ENCODE measurements at regions not wholly inside any gene's neighbourhood (a gene's known extent, or its start where the extent isn't known, plus 50 kb on each side); places are given as distances from the start of the nearest gene placed in this dataset.
"Not testable (repeated sequence)": the region's sequence is repeated elsewhere in the genome, so short reads cannot be mapped to it uniquely, and the experiment has no call there.

DNA sequence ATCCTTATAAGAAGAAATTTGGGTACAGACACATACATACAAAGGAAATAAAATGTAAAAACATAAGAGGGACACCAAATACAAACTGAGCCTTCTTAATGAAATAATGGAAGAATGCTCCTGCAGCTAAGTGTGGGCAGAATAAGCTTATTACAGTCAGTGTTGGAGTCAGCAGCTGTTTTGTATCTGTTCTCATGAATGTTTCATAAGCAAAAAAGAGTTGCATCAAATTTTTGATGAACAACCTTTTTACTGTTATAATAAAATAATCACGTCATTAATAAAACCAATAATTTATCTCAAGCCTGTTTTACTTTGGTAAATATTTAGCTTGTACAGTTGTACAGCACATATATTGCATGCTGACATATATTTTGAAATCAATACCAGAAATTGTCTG lies 545.6 kb downstream of the LRRC70 start:
- no peak for DNase-seq (ENCODE audit: low spot score)

DNA sequence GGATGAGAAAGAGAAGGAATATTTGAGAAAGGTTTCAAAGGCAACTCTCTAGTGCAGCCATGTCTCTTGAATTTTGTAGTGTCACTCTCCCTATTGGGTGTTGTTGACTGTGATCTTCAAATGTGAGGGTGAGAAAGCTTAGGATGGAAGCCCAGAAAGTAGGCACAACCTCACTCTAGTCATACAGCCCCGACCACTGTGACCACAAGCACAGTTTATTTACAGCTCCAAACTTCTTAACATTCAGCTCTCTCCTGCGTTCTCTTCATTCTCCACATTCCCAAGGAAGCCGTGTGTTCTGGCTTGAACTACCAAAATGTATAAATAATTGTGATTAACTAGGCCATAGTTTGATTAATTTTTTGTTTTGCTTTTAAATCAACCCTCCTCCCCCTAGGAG lies 542.9 kb downstream of the LRRC70 start:
- DNase-seq (ENCODE audit: low spot score), result no peak

DNA sequence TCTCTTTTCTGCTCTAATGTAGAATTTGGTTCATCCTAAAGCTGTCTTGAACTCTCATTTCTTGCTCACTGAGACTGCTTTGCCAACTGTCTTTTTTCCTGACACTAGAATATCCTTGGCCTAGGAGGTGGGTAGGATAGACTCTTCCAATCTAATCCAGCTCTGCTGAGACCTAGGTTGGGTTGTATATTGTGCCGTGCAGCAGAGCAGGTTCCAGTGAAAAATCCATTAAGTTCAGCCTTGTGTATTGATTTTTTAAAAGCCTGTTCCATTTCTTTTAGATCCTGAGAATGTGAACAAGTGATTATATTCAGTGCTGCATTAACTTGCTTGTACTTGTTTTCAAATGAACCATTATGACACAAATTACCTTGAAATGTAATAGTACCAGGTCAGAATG lies 539.6 kb downstream of the LRRC70 start:
- no peak for DNase-seq (ENCODE audit: low spot score)

DNA sequence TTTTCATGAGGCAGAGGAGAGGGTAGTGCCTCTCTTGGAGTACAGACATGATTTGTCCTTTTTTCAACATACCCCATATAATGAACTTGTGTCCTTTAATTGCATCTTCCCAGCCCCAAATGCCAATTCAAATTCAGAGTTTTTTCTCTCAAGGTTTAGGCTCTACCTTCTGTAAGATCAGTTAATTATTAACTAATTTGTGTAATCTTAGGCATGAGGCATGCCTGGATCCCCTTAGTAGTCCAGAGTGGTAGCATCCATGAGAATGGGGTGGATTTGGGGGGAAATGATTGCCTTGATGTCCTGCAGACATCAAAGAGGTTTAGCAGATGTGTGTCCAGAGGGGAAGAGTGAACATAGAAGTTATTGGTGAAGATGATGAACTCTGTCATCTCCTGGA lies 533.3 kb downstream of the LRRC70 start:
- DNase-seq (ENCODE audit: low spot score), result no peak

DNA sequence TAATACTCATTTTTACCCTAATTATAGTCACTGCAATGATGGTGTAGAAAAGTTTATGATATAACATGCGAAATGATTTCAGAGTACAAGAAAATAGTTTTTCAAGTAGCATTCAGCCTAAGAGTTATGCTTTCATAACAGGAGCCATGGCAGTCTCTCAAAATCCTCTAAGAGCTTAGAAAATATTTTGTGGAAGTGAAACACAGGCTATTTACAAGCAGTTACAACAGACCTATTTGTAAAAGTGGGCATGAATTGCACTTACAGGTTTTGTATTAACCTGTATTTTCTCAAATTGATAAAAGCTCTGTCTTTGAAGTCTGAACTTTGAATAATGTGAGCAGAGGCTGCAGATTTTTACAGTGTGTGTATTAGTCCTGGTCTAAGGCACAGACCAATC lies 523.3 kb downstream of the LRRC70 start:
- no peak for DNase-seq (ENCODE audit: low spot score)

DNA sequence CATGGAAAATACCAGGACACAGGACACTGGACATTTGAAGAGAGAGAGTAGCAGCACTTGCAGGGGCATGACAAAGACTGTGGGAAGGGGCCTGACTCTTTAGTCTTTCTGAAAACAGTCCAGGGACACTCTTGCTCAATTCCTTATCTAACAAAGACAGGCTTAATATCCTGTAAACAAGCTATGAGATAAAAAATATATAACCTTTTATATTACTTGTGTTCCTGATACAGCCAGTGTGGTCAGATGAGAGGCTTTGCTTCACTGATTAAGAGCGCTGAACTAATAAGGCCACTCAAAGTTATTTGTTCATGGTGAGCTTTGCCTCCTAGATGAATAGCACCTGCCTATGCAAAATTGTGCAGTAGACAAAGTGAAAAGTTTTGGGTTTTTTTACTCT lies 518.7 kb downstream of the LRRC70 start:
- DNase-seq (ENCODE audit: low spot score), result no peak

DNA sequence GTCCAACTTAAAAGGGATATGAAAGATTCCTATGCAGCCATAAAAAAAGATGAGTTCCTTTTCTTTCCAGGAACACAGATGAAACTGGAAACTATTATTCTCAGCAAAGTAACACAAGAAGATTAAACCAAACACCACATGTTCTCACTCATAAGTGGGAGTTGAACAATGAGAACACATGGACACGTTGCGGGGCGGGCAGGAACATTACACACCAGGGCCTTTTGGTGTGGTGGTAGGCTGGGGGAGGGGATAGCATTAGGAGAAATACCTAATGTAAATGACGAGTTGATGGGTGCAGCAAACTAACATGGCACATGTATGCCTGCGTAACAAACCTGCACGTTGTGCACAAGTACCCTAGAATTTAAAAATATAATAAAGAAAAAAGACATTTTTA lies 516.1 kb downstream of the LRRC70 start:
- DNase-seq (ENCODE audit: low spot score), result no peak

DNA sequence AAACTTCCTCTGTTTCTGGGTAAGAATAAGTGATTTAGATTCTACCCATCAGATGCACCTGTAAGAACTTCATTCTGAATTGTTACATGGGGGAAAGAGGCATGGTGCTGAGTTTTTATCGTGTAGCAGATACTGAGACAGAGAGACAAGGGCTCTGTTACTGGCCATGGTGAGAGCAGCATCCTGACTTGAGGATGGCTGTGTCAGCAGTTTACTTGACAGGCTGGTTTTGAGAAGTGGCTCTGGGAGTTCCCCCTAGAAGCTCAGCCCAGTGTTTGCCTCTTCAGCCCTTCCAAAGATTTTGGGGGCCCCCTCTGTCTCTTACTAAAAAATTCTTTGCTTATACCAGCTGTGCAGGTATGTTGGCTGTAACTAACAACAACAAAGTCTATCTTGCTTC lies 510.5 kb downstream of the LRRC70 start:
- DNase-seq (ENCODE audit: low spot score), result no peak

DNA sequence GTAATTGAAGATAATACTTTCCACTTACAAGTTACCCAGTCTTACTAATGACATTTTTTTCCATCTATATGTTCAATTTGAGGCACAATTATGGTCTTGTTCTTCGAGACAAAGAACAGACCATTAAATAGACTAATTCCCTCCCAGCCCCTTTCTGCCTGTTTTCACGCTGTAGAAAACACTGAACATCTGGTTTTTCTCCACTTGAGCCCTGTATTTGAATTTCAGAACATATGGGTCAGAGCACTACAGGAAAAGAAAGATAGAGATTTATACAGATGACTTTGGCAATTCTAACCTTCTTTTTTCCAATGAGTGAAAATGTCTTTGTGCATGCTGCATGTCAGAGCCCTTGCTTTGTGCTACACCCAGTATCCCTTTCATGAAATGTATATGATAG lies 506.9 kb downstream of the LRRC70 start:
- DNase-seq (ENCODE audit: low spot score), result no peak

DNA sequence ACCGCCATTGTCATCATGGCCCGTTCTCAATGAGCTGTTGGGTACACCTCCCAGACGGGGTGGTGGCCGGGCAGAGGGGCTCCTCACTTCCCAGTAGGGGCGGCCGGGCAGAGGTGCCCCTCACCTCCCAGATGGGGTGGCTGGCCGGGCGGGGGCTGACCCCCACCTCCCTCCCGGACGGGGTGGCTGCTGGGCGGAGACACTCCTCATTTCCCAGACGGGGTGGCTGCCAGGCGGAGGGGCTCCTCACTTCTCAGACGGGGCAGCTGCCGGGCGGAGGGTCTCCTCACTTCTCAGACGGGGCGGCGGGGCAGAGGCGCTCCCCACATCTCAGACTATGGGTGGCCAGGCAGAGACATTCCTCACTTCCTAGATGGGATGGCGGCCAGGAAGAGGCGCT lies 505.1 kb downstream of the LRRC70 start:
- not testable (repeated sequence) for DNase-seq (ENCODE audit: low spot score)

DNA sequence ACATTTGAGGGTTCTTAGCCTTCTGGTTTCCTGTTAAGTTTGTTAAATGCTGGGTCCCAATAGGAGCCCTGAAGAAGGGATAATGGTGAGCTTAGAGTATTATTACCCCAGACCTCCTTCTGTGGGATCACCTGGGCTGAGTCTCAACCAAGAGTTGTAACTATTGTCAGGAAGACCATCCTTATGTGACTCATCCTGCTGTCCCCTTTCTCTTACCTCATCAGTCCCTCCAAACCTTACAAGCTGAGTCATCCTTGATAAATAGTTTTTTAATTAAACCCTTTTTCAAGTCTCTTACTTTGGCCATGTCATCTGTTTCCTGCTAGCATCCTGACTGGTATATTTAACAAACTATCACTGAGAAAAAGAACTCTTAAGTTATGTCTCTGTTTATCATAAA lies 502.8 kb downstream of the LRRC70 start:
- DNase-seq (ENCODE audit: low spot score), result no peak

DNA sequence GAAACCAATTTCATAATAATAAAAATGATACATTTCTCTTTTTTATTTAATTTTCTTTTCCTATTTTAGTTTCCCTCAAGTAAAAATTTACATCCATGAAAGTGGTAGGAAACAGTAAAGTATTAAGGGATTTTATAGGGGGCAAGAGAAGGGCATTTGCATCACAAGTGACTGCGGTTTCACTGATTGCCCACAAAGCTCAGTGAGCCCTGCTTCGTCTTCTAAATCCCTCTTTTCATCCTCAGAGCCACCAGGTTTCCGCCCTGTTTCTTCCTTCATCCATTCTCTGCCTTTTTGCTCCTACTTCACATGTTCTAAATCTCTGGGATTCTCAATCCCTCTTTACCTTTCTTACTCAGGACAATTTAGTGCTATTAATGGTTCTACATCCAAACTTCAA lies 491.4 kb downstream of the LRRC70 start:
- DNase-seq (ENCODE audit: low spot score), result no peak

DNA sequence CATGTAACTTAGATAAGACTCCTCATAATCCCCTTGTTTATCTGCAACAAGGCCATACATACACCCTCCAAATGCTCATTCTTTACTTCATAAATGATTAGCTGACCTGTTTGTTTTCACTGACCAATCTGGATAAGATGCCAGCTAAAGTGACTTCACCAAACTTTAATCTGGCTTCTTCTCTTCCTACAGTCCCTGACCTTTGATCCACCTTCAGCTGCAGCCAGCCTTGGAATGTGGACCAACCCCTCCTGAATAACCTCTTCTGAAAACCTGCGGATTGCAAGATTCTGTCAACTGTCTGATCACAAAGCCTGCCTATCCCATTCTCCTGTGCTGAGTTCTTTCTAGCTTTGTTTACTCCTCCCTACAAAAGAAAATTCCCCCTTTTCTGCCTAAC lies 476.8 kb downstream of the LRRC70 start:
- peak; percentile 42 for DNase-seq (ENCODE audit: low spot score)

DNA sequence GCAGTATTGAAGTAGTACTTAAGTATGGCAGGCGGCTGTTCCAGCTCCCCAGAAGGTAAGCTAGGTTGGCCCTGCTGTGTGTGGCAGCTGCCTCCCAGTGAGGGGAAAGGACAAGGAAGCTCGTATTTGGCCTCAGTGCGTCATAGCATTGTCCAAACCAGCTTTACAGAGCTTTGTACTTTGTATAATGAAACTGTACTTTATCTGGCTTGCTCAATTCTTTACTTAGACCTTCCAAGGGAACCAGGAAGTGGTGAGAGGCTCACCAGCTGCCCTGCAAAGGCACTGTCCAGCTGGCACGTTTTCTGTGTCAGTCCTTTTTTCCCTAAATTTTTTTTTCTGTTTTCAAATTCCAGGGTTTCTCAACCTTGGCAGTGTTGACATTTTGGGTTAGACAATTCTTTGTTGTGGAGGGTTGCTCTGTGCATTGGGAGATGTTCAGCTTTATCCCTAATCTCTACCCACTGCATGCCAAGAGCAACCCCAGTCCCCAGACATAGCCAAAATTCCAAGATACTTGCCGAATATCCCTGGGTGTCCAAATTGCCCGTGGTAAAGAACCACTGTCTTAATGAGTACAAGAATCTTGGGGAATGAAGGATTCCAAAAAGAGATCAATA lies 474.5 kb downstream of the LRRC70 start:
- DNase-seq (ENCODE audit: low spot score), result no peak

DNA sequence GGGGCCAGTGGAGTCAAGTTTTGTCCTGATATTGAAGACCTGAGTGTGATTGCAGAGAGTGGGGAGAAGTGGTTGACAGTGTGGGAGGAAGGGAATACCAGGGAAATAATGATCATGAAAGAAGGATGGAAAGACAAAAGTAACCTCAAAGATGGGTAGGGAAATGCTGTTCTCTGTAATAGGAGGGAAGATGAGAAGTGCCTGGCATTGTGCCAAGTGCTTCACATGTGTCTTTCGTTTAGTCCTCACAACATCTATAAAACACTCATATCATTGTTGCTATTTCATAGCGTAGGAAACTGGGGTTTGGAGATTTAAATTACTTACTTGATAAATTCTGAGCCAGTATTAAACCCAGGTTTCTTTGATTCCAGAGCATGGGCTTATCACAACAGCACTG lies 472.3 kb downstream of the LRRC70 start:
- no peak for DNase-seq (ENCODE audit: low spot score)

DNA sequence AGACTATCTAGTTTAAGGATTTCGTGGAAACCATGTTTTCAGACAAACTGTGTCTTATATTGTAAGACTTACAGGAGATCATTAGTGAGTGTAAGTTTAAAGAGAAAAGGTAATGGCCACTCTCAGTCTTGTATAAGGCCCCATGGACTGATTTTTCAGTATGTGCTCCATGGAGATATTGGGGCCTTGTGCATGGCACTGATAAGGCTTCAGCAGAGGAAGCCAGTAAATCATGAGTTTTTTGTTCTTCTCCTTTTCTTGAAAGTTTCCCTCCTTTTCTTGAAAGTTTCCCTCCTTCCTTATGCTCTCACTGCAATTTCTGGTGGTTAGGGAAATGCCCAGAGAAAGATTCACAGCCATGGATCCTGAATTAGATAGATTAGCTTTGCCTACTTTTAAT lies 471.3 kb downstream of the LRRC70 start:
- DNase-seq (ENCODE audit: low spot score), result no peak

DNA sequence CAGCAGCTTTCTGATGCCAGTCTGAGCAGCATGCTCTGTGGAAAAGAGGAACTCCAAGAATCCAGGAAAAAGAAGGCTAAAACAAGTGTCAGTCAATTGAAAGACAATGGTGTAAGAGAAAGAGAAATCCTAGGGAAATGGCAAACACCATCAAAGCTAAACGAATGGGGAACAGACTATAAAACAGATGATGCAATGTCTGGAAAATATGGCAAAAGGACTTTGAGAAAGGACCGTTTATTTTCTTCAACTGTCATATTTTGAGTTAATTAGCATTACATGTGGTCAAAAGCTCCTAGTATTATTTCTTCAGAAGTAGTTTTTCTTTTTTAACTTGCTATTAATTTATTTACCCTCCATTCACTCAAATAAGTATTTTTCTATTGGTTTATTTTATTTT lies 465.2 kb downstream of the LRRC70 start:
- no peak for DNase-seq (ENCODE audit: low spot score)

DNA sequence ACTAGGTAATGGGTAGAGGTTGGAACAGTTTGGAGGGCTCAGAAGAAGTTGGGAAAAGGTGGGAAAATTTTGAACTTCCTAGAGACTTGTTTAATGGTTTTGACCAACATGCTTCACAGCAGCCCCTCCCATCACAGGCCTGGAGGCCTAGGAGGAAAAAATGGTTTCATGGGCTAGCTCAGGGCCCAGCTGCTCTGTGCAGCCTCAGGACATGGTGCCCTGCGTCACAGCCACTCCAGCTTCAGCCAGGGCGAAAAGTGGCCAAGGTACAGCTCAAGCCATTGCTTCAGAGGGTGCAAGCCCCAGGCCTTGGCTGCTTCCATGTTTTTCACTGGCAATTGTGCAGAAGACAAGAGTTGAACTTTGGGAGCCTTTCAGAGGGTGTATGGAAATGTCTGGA lies 453.7 kb downstream of the LRRC70 start:
- DNase-seq (ENCODE audit: low spot score), result no peak

DNA sequence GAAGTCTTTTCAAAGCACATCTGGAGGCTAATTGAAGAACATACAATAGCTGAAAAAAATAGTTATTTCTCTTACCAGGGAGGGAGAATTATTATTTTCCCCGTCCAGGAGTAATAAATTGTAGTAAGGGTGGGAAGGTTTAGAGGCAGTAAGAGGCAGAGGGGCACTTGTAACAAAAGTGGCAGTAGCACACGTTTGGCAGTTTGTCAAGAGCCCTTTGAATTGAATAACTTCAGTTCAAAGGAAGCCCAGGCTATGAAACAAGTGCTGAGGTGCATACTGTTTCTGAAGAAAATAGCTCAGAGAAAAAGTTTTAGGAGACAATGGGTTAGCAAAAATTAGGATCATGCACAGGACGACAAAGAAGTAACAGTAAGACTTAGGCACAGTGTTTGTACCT lies 451.3 kb downstream of the LRRC70 start:
- DNase-seq (ENCODE audit: low spot score), result no peak

DNA sequence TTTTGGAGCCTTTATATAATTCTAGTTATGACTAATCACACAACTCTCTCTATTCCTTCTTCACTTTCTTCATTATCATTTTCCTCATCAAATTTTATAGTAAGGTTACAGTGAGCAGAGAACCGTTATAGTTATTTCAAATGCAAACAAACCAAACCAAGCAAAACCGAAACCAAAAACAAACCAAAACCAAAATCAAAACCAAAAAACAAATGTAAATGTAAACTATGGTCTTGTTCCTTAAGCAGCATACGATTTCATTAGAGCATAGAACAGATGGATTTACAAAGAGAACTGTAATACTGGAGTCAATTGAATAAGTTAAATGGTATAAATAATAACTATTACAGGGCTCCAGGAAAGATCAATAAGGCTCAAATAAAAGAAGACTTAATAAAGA lies 447.1 kb downstream of the LRRC70 start:
- no peak for DNase-seq (ENCODE audit: low spot score)

DNA sequence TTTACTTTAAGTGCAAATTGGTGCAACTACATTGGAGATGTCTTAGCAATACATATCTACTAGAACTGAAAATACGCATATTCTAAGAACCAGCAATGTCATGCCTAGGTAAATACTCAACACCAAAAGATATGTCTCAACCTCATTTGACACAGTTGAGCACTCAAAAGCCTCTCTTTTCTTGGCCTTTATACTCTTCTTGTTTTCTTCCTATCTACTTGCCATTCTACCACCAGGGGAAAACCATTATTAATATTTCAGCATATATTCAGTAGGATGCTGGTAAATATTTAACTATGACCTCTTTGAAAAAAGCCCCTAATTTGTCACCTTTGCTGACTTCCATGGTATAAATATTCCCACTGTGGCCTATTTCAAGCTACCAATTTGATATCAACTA lies 443.8 kb downstream of the LRRC70 start:
- DNase-seq (ENCODE audit: low spot score), result no peak

DNA sequence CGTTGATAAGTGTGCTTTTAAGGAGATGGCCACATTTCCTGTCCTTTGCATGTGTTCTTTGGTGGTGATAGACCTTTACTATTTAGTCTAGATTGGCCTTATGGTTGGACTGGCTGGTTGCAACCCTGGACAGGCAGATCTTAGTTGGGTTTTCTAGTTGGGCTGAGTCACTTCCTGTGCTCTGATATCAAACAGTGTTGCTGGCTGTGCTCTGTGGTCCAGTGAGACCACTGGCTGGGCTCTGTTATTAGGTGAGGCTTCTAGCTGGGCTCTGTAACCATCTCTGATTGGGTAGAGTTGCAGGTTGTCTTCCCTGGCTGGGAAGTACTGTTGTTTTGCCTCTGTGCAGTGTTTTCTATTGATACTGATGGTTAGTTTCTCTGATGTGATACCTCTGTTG lies 432.5 kb downstream of the LRRC70 start:
- DNase-seq (ENCODE audit: low spot score), result no peak

DNA sequence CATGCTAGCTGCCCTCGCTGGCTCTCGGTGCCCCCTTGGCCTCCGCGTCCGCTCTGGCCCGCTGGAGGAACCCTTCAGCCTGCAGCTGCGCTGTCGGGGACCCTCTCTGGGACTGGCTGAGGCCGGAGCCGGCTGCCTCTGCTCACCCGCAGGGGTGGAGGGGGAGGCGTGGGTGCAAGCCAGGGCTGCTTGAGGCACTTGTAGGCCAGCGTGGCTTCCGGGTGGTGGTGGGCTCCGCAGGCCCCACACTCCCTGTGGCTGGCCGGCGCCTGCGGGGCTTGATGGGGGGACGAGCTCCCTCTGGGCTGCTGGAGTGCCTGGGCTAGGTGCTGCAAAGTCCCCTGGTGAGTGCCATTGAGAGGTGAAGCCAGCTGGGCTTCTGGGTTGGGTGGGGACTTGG lies 429.6 kb downstream of the LRRC70 start:
- no peak for DNase-seq (ENCODE audit: low spot score)

DNA sequence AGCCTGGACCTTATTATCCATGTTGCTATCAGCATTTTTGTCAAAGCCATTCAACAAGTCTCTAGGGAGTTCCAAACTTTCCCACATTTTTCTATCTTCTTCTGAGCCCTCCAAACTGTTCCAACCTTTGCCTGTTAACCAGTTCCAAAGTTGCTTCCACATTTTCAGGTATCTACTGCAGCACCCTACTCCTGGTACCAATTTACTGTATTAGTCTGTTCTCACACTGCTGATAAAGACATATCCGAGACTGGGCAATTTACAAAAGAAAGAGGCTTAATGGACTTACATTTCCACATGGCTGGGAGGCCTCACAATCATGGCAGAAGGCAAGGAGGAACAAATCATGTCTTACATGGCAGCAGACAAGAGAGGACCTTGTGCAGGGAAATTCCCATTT lies 416.2 kb downstream of the LRRC70 start:
- DNase-seq (ENCODE audit: low spot score), result not testable (repeated sequence)

DNA sequence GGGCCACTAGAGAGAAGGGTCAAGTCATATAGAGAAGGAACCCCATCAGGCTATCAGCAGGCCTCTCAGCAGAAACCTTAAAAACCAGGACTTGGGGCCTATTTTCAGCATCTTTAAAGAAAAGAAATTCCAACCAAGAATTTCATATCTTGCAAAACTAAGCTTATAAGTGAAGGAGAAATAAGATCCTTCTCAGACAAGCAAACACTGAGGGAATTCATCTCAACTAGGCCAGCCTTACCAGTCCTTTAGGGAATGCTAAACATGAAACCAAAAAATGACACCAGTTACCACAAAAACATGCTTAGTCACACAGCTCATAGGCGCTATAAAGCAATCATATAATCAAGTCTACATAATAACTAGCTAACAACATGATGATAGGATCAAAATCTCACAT lies 407.1 kb downstream of the LRRC70 start:
- DNase-seq (ENCODE audit: low spot score), result no peak
